Medulla oblongata (tissue), 1 donor: ENCODE measurements at regions not wholly inside any gene's neighbourhood (a gene's known extent, or its start where the extent isn't known, plus 50 kb on each side); places are given as distances from the start of the nearest gene placed in this dataset.

Experiments used
- DNase-seq: peaks from one replicate; pipeline ENCODE4 v3.0.0-alpha.2; 2015; ENCODE audit errors: extremely low spot score

DNA sequence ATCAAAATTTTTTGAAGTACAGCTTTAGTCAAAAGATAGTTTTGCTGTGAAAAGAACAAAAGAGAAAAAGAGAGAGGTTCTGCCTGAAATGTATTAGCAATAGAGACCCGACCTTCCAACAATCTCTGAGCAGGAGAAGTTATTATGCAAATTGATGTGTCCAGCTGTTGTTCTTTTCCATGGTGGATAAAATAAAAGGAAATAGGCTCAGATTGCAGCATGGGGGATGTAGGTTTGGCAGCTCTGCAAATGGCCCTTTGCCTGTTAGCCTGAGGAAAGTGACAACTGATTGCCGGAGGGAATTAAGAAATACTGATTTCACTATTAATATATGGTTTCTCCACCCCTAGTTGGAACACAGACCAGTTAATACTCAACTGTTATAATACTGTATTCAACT is 1283.2 kb upstream of the NXPH2 start:
- no peak for DNase-seq

DNA sequence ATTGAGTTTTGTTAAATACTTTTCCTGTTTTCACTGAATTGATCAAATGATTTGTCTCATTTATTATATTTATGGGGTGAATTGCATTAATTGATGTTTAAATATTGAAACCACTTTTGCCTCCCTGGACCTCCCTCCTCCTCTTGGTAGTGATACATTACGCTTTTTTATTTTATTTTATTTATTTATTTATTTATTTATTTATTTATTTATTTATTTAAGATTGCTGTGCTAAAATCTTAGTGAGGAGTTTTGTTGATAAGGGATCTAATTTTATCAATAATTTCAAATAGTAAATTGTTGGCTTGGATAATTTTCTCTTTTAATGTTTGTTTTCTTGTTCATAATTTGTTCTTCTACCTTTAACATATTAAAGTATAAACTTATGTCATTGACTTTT is 1281.0 kb upstream of the NXPH2 start:
- no peak for DNase-seq

- DNase-seq, result no peak
These were observed 1277.7 kb upstream of the NXPH2 start for GRCh38 chr2:140057928-140058327.

- no peak for DNase-seq
These were observed 1261.6 kb upstream of the NXPH2 start for GRCh38 chr2:140041811-140042210.

DNA sequence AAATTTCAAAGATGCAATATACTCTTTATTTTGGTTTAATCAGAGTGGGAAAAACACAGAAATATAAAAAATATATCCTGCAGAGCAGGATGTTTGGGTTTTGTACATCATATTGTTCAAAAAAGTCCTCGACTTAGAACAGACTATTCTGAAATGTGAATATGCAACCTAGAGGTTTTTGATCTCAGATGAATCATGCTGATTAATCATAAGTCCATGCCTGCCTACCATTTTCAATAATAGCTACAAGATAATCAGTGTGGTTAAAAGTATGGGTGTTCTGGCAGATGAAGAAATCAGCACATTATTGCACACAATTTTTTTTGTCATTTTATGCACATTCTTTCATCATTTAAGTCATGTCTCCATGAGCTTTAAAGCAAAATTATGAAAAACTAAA is 1261.0 kb upstream of the NXPH2 start:
- DNase-seq, result no peak

DNA sequence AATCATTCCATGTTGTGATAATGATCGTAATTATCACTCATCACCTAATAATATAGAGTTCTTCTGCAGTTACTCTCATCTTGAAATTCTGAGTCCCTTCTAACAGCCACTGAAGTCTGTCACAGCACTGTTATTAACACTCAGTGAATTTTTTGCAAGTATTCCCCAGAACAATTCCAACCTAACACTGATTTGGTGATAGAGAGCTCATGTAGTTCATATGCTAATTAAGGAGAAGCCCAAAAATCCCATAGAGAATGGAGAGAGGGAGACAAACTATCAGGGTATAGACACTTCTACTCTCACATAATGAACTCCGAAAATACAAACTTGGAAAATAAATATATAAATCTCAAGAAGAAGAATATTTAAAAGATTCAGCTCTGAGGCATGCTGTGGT is 1253.4 kb upstream of the NXPH2 start:
- no peak for DNase-seq

- DNase-seq, result no peak
These were observed 1247.8 kb upstream of the NXPH2 start for GRCh38 chr2:140027966-140028365.

DNA sequence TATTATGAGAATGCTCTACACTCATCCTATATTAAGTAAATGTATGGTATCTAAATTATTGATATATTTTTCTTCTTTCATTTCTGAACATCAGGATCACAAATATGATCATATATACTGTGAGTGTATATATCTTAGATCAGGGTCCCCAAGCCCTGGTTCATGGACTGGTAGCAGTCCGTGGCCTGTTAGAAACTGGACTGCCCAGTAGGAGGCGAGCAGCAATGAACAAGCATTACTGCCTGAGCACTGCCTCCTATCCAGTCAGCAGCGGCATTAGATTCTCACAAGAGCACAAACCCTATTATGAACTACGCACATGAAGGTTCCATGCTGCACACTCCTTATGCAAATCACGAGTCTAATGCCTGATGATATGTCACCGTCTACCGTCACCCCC is 1247.1 kb upstream of the NXPH2 start:
- no peak for DNase-seq

GRCh38 chr2:140023291-140023690 is 1243.1 kb upstream of the NXPH2 start:
- no peak for DNase-seq

DNA sequence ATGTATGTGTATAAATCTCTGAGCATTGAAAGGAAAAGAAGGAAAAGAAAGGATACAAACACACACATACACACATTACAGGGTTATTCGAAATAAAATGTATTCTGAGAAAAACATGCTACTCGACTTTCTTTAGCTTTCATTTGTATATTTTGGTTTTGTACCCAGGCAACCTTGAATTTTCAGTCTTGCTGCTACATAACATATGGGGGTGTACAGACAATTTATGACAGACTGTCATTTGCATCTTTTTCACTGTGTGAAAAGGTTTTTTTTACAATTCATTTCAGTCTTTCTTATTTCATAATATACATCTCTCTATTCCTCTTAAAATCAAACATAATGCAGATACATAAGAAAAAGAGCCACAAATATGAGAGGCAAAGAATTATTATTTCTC is 1238.4 kb upstream of the NXPH2 start:
- no peak for DNase-seq

DNA sequence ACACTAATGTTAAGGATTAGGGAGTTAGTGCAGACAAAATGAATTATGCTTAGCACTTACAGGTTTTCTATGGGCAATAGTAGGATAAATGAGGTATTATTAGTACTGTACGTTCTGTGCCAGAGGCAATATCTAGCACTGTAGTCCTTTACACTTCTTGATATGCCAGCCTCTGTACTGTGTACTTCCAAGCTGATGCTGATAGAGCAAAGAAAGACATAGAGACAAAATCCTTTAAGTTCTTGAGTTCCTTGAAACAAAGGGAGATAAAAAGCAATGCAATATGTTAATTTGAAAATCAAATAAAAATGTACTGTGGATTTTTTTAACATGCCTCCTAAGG is 1234.0 kb upstream of the NXPH2 start:
- DNase-seq, result no peak

GRCh38 chr2:140013545-140014203 is 1233.5 kb upstream of the NXPH2 start:
- no peak for DNase-seq

DNA sequence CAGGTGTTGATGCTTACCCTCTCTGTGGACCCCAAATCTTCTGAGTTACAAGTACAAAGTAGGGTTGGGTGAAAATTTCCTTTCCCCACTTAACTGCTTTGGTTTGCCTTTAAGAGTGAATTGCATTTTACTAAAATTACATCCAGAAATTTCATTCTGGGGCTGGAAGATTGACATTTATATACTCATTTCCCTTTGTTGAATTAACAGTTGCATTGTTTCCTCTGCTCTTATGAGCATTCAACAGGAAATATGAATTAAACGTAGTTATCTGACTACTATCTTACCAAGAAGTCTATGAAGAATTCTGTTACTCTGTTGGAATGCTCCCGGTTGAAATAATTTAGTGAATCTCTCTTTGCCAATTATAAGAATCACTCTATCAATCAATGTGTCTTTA is 1231.1 kb upstream of the NXPH2 start:
- DNase-seq, result no peak

DNA sequence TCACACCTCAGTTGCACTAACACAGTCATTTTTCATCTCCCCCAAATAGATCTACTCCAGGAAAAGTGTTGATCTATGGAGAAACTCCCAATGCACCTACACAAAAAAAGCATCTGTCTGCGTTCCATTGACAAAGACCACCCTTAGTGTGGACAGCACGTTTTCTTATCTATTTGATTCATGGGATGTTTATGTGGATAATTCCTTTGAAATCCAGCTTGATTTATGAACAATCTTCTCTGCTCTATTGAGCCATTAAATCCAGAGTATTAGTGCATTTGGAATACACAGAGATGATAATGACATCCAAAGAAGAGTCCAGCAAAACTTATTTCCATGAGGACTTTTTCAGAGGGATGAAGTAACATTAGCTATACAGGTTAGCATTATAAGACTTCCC is 1221.9 kb upstream of the NXPH2 start:
- no peak for DNase-seq

GRCh38 chr2:139992711-139993345 is 1212.6 kb upstream of the NXPH2 start:
- DNase-seq, result no peak

GRCh38 chr2:139992078-139992477 is 1211.9 kb upstream of the NXPH2 start:
- no peak for DNase-seq

- DNase-seq, result no peak
These were observed 1210.6 kb upstream of the NXPH2 start for GRCh38 chr2:139990646-139991335.

GRCh38 chr2:139969323-139969722 is 1189.1 kb upstream of the NXPH2 start:
- no peak for DNase-seq

GRCh38 chr2:139968588-139968987 is 1188.4 kb upstream of the NXPH2 start:
- DNase-seq, result no peak

GRCh38 chr2:139967665-139968064 is 1187.5 kb upstream of the NXPH2 start:
- no peak for DNase-seq

DNA sequence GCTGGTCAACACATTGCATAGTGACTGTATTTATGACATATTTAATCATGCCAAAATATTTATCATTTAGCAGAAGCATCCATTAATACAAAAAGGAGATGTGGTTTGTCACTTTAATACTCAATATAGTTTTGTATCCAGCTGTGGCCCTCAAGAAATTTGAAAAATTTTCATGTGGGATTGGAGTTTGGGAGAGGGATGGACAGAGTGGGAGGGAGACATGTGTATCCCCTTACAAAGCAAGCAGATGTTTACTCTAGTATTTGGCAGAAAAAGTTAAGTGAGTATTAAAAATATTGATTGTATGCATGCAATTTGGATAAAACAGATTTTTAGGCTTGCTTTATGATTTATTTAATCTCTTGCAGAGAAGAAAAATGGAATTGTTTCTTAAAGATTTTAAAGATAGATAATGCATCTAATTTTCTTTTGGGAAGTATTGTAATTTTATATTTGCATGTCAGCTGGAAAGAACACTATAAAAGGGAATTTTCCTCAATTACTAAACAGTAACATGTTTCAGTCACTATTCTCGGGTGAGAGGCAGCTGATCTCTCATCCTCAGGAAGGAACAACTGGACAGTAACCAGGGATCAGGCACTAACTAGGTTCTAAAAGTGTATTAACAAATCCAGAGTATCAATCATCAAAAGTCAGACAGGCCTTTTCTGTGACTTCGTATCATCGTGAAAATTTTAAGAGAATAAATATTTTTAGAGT is 1184.7 kb upstream of the NXPH2 start:
- no peak for DNase-seq

DNA sequence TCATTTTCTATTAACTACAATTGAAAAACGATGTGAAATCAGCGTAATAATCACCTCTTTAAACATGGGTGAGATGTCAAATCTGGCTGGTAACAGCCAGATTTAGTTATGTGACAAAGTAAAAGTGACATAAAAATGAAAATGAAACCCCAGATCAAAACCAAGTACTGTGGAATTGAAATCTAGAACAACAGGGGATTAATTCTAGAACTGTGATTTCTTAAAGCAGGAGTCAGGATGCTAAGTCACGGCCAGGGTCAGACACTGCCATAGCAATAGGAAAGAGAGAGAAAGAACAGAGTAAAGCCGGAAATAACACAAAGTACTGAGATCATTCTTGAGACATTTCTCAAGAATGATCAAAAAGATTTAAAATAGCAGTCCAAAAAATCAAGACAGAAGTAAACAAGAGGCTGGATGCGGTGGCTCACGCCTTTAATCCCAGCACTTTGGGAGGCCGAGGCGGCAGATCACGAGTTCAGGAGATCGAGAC is 1183.7 kb upstream of the NXPH2 start:
- no peak for DNase-seq
